ENCODE measurements at regions not wholly inside any gene's neighbourhood (a gene's known extent, or its start where the extent isn't known, plus 50 kb on each side); places are given as distances from the start of the nearest gene placed in this dataset.
"Not testable (repeated sequence)": the region's sequence is repeated elsewhere in the genome, so short reads cannot be mapped to it uniquely, and the experiment has no call there.

- no peak for DNase-seq
Observed at GRCh38 chr15:88997531-88997930, 84.4 kb upstream of the MFGE8 start.

- DNase-seq: no peak
Observed at GRCh38 chr15:88998980-88999713, 86.0 kb upstream of the MFGE8 start.

GRCh38 chr15:89001708-89002275 is 86.5 kb upstream of the ABHD2 start:
- not testable (repeated sequence) for DNase-seq

- no peak for DNase-seq
Observed at GRCh38 chr15:89002281-89002761, 85.9 kb upstream of the ABHD2 start.

GRCh38 chr15:89002830-89003229 is 85.4 kb upstream of the ABHD2 start:
- no peak for DNase-seq

- DNase-seq: no peak
Observed at GRCh38 chr15:89003865-89004725, 84.2 kb upstream of the ABHD2 start.

- no peak for DNase-seq
Observed at GRCh38 chr15:89004726-89005030, 83.6 kb upstream of the ABHD2 start.

- not testable (repeated sequence) for DNase-seq
Observed at GRCh38 chr15:89007527-89007926, 80.7 kb upstream of the ABHD2 start.

GRCh38 chr15:89007989-89008388 is 80.3 kb upstream of the ABHD2 start:
- no peak for DNase-seq

GRCh38 chr15:89009080-89009479 is 79.2 kb upstream of the ABHD2 start:
- no peak for DNase-seq

- no peak for DNase-seq
Observed at GRCh38 chr15:89015412-89016097, 72.7 kb upstream of the ABHD2 start.

- DNase-seq: no peak
Observed at GRCh38 chr15:89016549-89017041, 71.7 kb upstream of the ABHD2 start.

GRCh38 chr15:89017370-89018066 is 70.7 kb upstream of the ABHD2 start:
- DNase-seq: no peak

GRCh38 chr15:89018207-89018606 is 70.0 kb upstream of the ABHD2 start:
- DNase-seq: no peak

- DNase-seq: no peak
Observed at GRCh38 chr15:89019436-89019835, 68.8 kb upstream of the ABHD2 start.

- DNase-seq: peak; percentile 24
Observed at GRCh38 chr15:89021224-89021623, 67.0 kb upstream of the ABHD2 start.

GRCh38 chr15:89021886-89022285 is 66.4 kb upstream of the ABHD2 start:
- DNase-seq: not testable (repeated sequence)

- no peak for DNase-seq
Observed at GRCh38 chr15:89023311-89023961, 64.8 kb upstream of the ABHD2 start.

- no peak for DNase-seq
Observed at GRCh38 chr15:89024418-89024817, 63.8 kb upstream of the ABHD2 start.

- DNase-seq: no peak
Observed at GRCh38 chr15:89026167-89026566, 62.1 kb upstream of the ABHD2 start.

- DNase-seq: no peak
Observed at GRCh38 chr15:89028036-89028435, 60.2 kb upstream of the ABHD2 start.

- DNase-seq: no peak
Observed at GRCh38 chr15:89030311-89030710, 57.9 kb upstream of the ABHD2 start.
